ENCODE measurements at regions not wholly inside any gene's neighbourhood (a gene's known extent, or its start where the extent isn't known, plus 50 kb on each side); places are given as distances from the start of the nearest gene placed in this dataset.
A peak's percentile ranks its signal among the peaks of the same experiment; 100 is the strongest.

DNA sequence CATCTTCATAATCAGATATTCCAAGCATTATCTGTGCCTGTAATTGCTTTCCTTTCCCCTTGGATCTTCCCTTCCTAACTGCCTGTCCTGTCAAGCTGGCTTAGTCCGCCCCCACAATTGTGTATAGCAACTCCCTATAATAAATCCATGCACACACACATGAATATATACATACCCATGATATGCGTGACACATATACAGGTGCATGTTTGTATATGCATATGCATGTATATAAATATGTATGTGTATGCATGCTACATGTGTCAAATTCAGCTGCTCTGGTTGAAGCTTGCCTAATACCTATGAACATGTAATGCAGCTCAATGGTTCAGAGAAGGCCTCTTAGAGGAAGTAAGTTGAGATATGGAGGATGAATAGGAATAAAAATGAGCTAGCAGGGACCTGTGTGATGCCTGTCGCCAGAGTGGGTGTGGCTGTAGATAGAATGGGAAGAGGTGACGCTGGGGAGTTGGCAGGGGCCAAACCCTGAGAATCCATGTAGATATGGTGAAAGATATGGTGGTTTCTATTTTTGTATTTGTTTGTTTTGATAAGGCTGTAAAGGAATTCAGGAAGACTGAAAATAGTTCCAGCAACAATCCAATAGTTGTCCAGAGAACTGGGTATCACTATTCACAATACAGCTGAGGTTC lies 595.0 kb upstream of the BOD1L1 start:
- DNase-seq (ENCODE audit: low spot score) = no peak
- no peak for FAIRE-seq

DNA sequence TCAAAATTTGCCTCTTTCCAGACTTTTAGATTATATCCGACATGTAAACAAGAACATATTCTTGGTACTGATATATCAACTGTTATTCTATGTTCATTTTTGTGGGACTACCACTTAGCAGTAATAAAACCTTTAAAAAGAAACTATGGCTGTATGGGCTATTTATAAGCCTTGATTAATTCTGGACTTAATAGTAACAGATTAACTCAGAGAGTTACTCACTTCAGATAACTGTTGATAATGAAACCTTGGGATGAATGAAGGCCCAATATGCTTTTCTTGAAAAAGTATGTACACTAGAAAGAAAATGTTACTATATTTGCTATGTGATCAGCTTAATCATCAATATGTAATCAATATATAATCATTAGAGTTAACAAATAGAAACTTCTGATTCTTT lies 595.9 kb upstream of the BOD1L1 start:
- DNase-seq (ENCODE audit: low spot score) = no peak
- no peak for FAIRE-seq

DNA sequence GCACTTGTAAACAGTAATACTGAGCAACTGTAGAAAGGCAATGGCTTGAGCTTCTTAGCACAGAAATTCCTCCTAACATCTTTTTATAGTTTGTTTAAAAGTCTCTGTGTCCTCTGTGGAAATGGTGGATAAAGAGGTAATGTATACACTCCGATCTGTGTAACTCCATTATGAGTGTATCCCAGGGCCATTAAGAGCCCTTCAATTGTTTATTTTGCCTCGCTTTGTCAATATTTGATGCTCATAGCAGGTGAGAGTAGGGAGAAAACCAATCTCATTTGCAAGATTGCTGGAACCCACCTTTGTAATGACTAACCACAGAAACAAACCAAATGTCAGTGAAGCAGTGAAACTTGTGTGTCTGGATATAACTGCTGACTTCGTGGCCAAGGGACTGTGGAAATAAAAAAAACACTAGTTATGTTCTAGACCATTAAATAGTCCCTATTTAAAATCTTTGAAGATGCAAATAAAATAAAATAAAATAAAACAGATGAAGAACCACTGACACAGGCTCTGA lies 598.2 kb upstream of the BOD1L1 start:
- FAIRE-seq = no peak
- no peak for DNase-seq (ENCODE audit: low spot score)

GRCh38 chr4:14233126-14233525 lies 605.6 kb upstream of the BOD1L1 start:
- FAIRE-seq = no peak

DNA sequence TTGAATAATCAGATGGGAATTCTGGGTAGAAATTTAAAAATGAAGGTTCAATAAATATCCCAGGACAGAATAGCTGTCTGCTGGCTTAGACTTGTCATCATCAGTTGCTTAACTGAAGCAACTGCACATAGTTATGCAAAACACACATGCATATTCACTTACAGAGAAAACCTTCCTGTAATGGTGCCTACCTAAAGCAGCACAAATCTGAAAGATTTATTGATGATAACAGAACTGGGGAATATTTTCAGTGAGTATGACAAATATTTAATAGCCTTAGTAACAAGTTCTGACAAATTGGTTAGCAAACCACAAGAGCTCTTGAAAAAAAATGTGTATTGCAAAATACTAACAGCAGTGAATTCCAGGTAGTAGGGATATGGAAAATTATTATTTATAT lies 606.8 kb upstream of the BOD1L1 start:
- no peak for DNase-seq (ENCODE audit: low spot score)
- no peak for FAIRE-seq

More at GRCh38 chr4:14233126-14233525, 605.6 kb upstream of the BOD1L1 start:
- no peak for DNase-seq (ENCODE audit: low spot score)

GRCh38 chr4:14236359-14236758 lies 608.8 kb upstream of the BOD1L1 start:
- no peak for FAIRE-seq

DNA sequence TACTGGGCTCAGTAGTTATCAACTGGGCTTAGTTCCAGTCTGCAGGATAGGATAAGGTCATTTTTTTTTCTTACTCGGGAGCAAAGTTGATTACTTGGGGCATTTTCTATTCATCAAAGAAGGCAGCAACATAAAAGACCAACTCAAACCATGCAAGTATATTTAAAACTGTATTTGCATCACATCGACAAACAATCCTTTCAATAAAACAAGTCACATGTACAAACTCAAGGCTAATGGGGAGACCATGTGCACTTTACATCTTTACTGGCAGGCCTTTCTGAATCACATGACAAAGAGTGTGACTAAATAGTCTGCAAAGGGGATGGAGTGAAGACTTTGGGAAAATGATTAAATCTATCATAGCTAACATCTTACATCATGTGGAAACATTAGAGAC lies 610.4 kb upstream of the BOD1L1 start:
- DNase-seq (ENCODE audit: low spot score) = no peak
- FAIRE-seq = no peak

More at GRCh38 chr4:14236359-14236758, 608.8 kb upstream of the BOD1L1 start:
- DNase-seq (ENCODE audit: low spot score) = no peak

- no peak for FAIRE-seq
- DNase-seq (ENCODE audit: low spot score) = no peak
Observed at GRCh38 chr4:14241574-14241973, 614.0 kb upstream of the BOD1L1 start.

- FAIRE-seq (no peak), DNase-seq (ENCODE audit: low spot score) (no peak)
Observed at GRCh38 chr4:14247767-14248166, 620.2 kb upstream of the BOD1L1 start.

DNA sequence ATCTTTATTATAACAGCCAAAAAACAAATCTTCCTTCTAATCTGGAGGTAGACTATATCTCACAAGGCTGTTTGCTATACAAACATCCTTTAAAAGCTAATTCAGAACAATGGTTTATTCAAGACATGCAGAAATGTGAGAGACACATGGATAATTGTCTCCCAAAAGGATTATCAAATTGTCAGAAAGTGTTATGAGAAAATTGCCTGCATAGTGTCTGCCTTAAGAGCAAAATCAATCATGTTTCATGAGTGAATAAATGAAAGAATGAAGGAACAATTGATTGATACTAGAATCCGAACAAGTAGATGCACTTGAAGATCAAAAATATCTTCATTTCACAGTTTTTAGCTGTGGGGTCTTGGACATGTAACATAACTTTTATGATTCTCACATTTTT lies 621.7 kb upstream of the BOD1L1 start:
- no peak for FAIRE-seq

GRCh38 chr4:14254252-14254651 lies 626.7 kb upstream of the BOD1L1 start:
- FAIRE-seq (no peak), DNase-seq (ENCODE audit: low spot score) (peak; percentile 12)

More for the DNA sequence above, 621.7 kb upstream of the BOD1L1 start:
- DNase-seq (ENCODE audit: low spot score) = no peak

DNA sequence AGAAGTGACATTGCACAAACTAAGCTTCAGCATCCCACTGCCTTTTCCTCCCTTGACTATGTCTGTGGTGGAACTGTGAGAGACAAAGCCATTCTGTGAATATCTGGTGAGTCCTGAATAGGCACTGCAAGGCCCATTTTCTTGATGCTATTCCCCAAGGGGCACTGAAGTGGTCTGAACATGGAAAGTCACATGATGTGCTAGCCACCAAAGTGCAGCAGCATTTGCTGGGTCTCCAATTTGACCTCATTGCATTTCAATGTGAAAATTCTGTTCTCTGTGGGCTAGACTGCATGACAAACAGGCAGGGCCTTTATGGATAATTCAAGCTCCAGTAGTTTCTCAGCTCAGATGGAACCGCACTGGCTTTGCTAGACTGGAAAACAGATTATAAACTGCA lies 627.4 kb upstream of the BOD1L1 start:
- DNase-seq (ENCODE audit: low spot score) = no peak
- no peak for FAIRE-seq

DNA sequence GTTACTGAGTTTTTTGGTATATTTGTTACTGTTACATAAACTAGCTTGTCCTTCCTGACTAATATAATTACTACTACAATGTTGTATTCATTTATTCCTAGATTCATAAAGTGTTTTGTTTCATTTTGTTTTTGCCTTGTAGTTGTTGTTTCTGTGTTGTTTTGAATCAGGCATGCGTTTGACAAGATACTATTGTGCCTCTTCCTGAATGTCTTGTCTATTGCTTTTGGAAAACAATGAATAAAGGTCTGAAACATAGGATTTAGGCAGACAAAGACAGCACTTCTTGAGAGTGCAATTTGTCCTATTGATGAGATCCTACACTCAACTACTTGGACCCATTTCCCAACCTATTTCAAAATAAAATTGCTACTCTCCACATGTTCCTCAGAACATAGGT lies 630.4 kb upstream of the BOD1L1 start:
- DNase-seq (ENCODE audit: low spot score) (no peak), FAIRE-seq (no peak)

DNA sequence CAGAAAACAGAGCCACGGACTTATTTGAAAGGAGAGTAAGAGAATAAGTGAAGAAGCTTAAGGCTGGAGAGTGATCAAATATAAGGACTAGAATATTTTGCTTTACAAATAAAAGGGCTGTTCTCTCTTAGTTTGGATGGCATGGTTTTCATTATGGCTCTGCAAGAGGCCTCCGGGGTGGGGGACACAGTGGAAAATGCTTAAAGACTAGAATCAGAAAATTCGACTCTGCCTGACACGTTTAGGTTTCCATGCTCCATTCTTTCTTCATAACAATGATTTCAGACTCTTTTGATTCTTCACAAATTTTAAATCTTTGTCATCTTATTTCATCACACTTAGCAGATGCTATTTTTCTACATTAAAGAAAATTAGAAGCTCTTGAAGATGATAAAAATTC lies 632.4 kb upstream of the BOD1L1 start:
- DNase-seq (ENCODE audit: low spot score) = no peak
- no peak for FAIRE-seq

DNA sequence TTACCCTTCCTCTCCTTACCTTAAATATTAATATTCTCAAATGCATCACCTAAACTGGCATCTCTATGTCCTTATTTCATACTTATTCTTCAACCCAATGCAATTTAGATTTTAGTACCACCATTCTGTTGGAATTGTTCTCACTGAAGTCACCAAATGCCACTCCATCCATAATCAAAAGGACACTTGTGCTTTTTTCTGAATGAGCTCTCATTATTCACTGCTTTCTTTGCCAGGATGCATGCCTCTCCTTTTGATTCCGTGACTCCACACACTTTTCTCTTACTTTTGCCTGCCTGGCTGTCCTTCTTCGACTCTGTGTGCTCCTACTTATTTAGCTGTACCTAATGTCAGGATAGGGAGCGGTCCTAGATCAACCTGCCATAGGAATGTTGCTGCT lies 633.1 kb upstream of the BOD1L1 start:
- FAIRE-seq = no peak
- no peak for DNase-seq (ENCODE audit: low spot score)

DNA sequence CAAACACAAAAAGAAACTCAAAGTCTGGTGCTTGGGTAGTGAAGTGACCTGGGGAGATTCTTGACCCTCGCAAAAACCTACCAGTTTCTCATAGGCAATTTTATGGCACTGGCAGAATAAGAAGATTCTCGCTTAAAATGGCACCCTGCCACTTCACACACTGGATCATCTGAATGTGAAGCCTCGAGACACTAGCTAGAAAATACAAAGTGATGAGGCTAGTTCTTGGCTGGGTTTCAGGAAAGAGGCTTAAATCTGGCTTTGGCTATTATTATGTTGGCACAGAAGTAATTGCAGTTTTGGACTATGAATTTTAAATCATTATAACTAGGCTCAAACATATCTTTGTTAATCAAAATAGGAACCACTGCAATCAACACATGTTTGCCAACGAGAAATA lies 634.7 kb upstream of the BOD1L1 start:
- DNase-seq (ENCODE audit: low spot score) (no peak), FAIRE-seq (no peak)

DNA sequence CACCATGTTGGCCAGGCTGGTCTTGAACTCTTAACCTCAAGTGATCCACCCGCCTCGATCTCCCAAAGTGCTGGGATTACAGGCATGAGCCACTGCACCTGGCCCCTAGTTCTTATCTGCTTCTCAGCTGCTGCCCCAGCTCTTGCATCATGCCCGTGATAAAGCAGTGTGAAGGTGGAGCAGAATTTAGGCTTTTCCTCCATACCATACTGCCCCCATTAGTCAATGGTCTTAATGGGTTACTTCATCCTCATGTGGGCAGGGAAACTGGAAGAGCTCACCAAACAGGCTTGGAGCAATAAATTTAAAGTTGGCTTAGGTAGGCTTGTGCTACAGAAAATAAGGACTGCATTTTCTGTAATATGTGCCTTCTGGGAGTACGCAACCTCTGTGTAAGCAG lies 636.9 kb upstream of the BOD1L1 start:
- no peak for DNase-seq (ENCODE audit: low spot score)
- FAIRE-seq = no peak

DNA sequence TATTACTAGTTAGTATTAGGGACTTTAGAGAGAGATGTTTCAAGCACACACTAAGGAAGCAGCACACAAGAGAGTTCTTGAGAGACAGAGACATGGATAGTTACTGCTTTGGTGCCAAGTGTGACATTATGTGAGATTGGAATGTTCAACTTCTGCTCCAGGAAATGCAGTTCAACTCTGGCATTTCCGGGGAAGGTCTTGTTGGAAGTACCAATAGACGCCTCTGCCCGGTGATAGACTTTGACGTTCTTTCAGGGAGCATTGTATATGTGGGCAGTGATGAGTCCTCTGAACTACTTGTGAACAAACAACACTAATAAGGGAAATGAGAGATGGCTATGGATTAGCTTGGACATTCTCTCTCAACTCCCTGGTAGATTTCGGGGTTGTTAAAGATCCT lies 638.1 kb upstream of the BOD1L1 start:
- no peak for FAIRE-seq
- no peak for DNase-seq (ENCODE audit: low spot score)

DNA sequence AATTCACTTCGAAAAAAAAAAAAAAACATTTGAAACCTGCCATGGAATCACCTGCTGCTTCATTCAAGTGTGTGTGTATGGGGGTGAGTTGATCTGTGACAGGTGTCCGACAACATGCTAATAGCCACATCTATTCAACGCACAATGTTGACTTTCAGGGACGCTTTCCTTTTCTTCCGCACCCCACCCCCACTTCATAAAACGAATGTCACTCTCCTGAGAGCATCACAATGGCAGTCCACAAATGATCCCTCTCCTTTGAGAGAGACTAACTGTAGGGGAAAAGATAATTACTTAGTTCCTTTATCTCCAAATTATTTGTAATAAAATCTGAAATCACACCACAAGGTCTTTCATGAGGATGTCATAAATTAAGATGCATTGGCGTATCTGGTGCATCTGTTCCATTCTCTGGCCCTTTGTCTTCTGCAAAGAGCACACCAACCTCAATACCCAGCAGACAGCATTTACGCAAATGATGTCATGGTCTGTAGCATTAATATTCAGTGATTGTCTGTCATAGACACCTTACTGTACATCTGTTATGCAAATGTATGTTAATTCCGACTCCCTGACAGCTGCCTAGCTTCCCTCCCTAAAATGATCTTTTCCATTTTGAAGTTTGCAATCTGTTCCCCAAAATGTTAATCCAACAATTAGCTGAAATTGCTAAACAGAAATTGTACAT lies 640.0 kb upstream of the BOD1L1 start:
- DNase-seq (ENCODE audit: low spot score) (no peak), FAIRE-seq (no peak)

DNA sequence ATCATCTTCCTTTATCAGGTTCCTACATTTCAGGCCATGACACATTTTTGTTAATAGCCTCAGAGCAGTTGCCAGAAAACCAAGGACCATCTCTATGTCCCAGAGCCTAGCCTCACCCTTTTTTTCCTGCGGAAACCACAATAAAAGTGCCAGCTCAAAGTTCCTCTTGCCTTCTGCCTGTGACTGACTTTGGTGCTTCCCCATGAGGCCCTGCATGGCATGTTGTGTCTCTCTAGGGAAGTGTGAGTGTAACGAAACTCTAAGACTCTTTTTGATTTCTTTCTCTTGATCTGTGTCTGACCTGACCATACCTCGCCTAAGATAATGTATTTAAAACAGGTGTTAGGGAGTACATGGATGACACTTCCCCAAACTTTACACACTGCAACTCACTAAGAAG lies 642.3 kb upstream of the BOD1L1 start:
- FAIRE-seq (no peak), DNase-seq (ENCODE audit: low spot score) (no peak)

DNA sequence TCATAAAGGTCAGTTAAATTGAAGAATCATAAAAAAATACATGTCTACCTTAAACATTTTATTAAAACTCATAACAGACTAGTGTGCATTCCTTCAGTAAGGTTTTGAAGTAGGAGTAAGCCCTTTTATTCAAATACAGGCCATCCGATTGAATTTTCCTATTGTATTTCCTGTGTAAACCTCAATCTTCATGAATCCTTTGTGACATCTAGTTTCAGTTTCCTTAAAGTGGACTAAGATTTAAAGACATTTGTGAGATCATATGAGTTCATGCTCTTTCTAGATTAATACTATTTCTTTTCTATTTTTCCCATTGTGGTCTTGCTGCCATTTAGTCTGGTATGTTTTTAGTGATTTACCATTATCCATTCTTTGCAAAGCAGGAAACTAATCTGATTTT lies 644.7 kb upstream of the BOD1L1 start:
- DNase-seq (ENCODE audit: low spot score) (no peak), FAIRE-seq (no peak)

GRCh38 chr4:14277505-14277904 lies 650.0 kb upstream of the BOD1L1 start:
- FAIRE-seq = no peak
- DNase-seq (ENCODE audit: low spot score) = no peak

- DNase-seq (ENCODE audit: low spot score) (no peak), FAIRE-seq (no peak)
Observed at GRCh38 chr4:14280567-14280966, 653.0 kb upstream of the BOD1L1 start.
